Ectodermal cell (in vitro differentiated cells): ENCODE measurements at regions not wholly inside any gene's neighbourhood (a gene's known extent, or its start where the extent isn't known, plus 50 kb on each side); places are given as distances from the start of the nearest gene placed in this dataset.
"Not testable (repeated sequence)": the region's sequence is repeated elsewhere in the genome, so short reads cannot be mapped to it uniquely, and the experiment has no call there.

Experiments used
- H3K27ac ChIP-seq: 2 replicates; pipeline ENCODE4 v1.7.0; 2013; ENCODE audit warnings: mild to moderate bottlenecking, low read depth, low read length; ENCODE audit not compliant: insufficient read depth, poor library complexity, severe bottlenecking
- H3K27me3 ChIP-seq: 2 replicates; pipeline ENCODE4 v1.7.0; 2013; ENCODE audit warnings: mild to moderate bottlenecking, low read length; ENCODE audit not compliant: insufficient read depth, control insufficient read depth, poor library complexity, severe bottlenecking
- H3K36me3 ChIP-seq: one replicate; pipeline ENCODE4 v1.7.0; 2013; ENCODE audit warnings: low read length; ENCODE audit not compliant: control insufficient read depth, insufficient read depth
- H3K4me1 ChIP-seq: one replicate; pipeline ENCODE4 v1.7.0; 2013; ENCODE audit warnings: low read length; ENCODE audit not compliant: control insufficient read depth, insufficient read depth
- H3K4me3 ChIP-seq: 2 replicates; pipeline ENCODE4 v1.7.0; 2013; ENCODE audit warnings: low read depth, low read length, control low read depth; ENCODE audit not compliant: insufficient read depth
- H3K9me3 ChIP-seq: 2 replicates; pipeline ENCODE4 v1.7.0; 2013; ENCODE audit warnings: mild to moderate bottlenecking, low read length, moderate library complexity; ENCODE audit not compliant: control insufficient read depth
- WGBS, 2 experiments: methylation state at CpG; one replicate each; pipeline ENCODE4 v1.1.7; 2013; ENCODE audit warnings: missing lambda C conversion rate in 2 of 2; 5-methylcytosine and 5-hydroxymethylcytosine counted together

DNA sequence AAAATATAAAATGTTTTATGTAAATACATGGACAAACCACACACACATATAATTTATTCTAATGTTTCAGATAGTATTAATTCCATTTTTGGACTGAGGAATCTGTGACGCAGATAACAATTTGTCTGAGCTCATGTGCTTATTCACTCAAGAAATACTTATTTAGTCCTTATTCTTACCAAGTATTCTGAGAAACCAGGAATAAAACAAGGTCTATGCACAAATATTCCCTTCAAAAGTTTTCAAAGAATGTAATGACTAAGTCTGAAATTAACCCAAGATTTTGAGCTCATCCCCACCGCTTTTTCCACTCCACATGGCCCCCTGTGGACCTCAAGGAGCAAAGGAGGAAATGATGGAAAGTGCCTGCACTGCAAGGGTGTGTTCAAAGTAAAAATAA, 1022.3 kb downstream of the EFNA5 start:
- WGBS, 2 experiments = 88 to 94% methylated on average over 2 of the region's 2 CpGs
- H3K27ac ChIP-seq = no peak overlapping the region
- no peaks in the 10 kb centered on the region for H3K27me3 ChIP-seq
- H3K36me3 ChIP-seq = no peaks in the 10 kb centered on the region
- H3K4me3 ChIP-seq = no peak overlapping the region
- H3K9me3 ChIP-seq = no peaks in the 10 kb centered on the region
- H3K4me1 ChIP-seq = no peaks in the 10 kb centered on the region

DNA sequence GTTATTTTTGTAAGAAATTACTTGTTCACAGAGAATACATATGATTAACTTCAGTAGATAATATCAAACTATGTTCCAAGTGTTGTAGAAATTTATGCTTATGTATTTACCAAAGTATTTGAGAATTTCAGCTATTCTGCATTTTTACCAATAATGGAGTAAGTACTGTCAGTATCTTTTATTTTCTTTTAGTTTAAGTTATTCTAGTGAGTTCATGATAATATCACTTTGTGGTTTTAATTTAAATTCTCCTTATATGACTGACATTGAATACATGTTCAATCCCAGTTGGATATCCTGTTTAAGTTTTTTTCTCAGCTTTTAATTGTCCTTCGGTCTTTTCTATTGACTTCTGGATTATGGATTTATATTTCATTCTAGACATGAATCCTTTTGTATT, 1024.6 kb downstream of the EFNA5 start:
- WGBS, 2 experiments = 100% methylated on average over 1 of the region's 1 CpG; no CpG with 5 or more reads in 1 of the 2 experiments
- Histone ChIP-seq H3K4me1 (no peaks in the 10 kb centered on the region), H3K36me3 (no peaks in the 10 kb centered on the region), H3K4me3 (no peak overlapping the region), H3K27me3 (no peaks in the 10 kb centered on the region), H3K9me3 (no peaks in the 10 kb centered on the region), H3K27ac (no peak overlapping the region)

DNA sequence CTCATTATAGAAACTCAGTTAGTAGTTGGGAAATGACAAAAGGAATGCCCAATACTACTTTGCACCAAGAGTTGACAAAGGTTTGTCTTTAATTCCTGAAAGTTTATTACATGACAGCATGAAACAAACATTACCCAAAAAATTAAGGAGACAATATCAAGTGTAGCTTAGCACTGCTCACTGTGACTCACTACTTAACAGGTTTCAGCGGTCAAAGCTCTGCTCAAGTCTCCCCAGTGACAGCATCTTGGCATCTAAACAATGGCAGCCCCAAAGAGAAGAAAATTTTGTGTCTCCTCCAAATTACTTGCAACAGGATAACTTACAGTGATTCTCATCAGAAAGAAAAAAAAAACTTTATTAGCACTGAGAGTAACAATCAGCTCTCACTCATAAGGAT, 1030.2 kb downstream of the EFNA5 start:
- Histone ChIP-seq H3K4me1 (no peaks in the 10 kb centered on the region), H3K4me3 (no peak overlapping the region), H3K27me3 (no peaks in the 10 kb centered on the region), H3K9me3 (no peaks in the 10 kb centered on the region), H3K36me3 (no peaks in the 10 kb centered on the region), H3K27ac (no peak overlapping the region)
- WGBS, 2 experiments = 91 to 97% methylated on average over 1 of the region's 1 CpG

DNA sequence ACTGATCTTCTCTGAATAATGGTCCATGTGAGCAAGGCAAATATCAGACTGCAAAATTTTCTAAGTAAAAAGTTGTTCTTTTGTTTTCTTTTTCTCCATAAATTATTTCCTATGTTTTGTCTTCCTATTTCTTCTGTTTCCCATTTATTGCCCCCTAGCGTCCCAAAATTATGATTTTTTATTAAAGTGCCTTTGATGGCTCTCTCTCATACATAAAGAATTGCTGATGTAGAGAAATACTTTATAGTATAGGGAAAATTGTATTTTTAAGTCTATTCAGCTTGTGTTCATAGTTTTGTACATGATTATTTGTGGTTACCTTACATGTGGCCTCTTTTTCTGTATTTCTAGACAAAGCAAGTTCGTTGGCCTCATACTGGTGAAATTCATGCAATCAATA, 1031.2 kb downstream of the EFNA5 start:
- no peaks in the 10 kb centered on the region for H3K36me3 ChIP-seq
- no peaks in the 10 kb centered on the region for H3K4me1 ChIP-seq
- no peaks in the 10 kb centered on the region for H3K27me3 ChIP-seq
- H3K27ac ChIP-seq = no peak overlapping the region
- WGBS, 2 experiments = 88 to 98% methylated on average over 1 to 2 of the region's 2 CpGs
- no peak overlapping the region for H3K4me3 ChIP-seq
- H3K9me3 ChIP-seq = no peaks in the 10 kb centered on the region

DNA sequence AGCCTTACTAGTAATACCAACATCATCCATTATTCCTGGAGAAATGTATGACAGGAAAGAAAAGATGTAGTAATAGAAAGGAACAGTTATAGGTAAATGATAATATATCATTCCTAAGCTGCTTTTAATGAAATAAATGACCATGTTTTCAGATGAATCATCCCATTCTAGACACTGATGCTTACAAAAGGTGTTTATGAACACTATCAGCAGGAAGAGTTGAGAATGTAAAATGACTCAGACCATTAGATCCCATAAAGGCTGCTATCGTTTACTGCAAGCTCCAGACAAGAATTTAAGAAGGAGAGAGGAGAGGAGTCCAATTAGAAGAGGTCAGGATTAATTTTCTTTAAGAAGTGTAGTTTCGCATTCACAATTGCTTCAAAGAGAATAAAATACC, 1033.5 kb downstream of the EFNA5 start:
- Histone ChIP-seq H3K36me3 (no peaks in the 10 kb centered on the region), H3K9me3 (no peaks in the 10 kb centered on the region), H3K27me3 (no peaks in the 10 kb centered on the region), H3K27ac (no peak overlapping the region), H3K4me3 (no peak overlapping the region), H3K4me1 (no peaks in the 10 kb centered on the region)
- WGBS, 2 experiments = 95 to 100% methylated on average over 1 of the region's 2 CpGs

DNA sequence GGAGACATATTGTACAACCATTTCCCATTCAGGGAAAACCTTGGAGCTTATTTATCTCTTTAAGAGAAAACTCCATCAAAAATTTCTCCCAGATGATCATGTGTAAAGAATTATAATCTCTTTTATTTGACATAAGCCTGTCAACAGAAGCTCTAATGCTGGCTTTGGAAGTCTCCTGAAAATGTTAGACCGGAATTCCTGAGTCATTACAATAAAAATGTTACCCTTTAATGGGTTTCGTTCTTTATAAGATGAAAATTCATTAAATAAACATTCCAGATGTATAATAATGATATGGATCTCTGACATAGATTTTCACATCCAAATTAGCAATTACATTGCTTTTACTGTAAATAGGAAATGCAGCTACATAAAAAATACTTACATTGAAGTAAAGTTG, 1036.4 kb downstream of the EFNA5 start:
- H3K4me1 ChIP-seq = no peaks in the 10 kb centered on the region
- H3K36me3 ChIP-seq = no peaks in the 10 kb centered on the region
- WGBS, 2 experiments = 90% methylated on average over 2 of the region's 2 CpGs; no CpG with 5 or more reads in 1 of the 2 experiments
- H3K27me3 ChIP-seq = no peaks in the 10 kb centered on the region
- H3K4me3 ChIP-seq = no peak overlapping the region
- no peaks in the 10 kb centered on the region for H3K9me3 ChIP-seq
- no peak overlapping the region for H3K27ac ChIP-seq

DNA sequence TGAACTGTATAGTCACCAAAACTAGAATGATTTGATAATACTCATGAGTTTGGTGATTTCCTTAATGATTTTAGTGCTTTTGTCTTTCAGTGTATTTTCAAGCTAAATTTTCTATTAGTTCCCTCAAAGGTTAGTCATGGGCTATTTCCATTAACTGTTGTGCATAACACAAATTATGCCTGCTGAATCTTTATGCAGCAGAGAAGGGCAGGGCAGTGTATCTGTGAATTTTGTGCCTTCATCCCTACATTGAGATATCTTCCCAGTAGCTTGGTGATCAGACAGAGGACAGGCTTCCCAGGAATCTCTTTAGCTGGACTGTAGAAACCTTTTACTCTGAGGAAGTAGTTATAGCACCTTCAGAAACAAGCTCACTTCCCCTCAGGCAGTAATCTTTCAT, 1036.9 kb downstream of the EFNA5 start:
- Histone ChIP-seq H3K9me3 (peaks cover under 1% of the 10 kb centered on the region), H3K27me3 (no peaks in the 10 kb centered on the region), H3K4me1 (no peaks in the 10 kb centered on the region), H3K36me3 (no peaks in the 10 kb centered on the region), H3K27ac (no peak overlapping the region), H3K4me3 (no peak overlapping the region)

DNA sequence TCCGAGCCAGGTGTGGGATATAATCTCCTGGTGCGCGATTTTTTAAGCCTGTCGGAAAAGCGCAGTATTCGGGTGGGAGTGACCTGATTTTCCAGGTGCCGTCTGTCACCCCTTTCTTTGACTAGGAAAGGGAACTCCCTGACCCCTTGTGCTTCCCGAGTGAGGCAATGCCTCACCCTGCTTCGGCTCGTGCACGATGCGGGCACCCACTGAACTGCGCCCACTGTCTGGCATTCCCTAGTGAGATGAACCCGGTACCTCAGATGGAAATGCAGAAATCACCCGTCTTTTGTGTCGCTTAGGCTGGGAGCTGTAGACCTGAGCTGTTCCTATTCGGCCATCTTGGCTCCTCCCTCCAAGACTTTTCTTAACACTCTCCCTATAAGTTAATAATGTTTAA, 1042.3 kb downstream of the EFNA5 start:
- H3K4me1 ChIP-seq, H3K9me3 ChIP-seq, H3K36me3 ChIP-seq, H3K4me3 ChIP-seq, H3K27ac ChIP-seq, H3K27me3 ChIP-seq: not testable (repeated sequence)
- WGBS, 2 experiments = 94% methylated on average over 17 of the region's 17 CpGs

DNA sequence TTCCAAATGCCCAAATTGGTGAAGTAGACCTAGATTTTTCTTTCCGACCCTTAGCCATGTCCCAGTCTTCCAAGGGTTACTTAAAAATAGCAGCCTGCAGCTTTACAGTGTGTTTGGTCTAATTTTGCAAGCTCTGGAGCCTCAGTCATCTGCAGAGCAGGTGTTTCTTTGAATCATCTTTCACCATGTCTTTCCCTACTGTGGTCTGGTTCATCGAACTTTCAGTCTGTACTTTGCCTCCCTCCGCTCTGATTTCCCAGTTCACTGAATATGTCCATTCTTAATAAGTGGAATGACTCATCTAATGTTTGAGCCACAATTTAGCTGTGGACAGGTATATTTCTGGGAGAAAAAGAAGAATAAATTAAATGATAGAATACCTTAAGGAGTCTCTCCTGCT, 1060.7 kb downstream of the EFNA5 start:
- no peaks in the 10 kb centered on the region for H3K36me3 ChIP-seq
- WGBS, 2 experiments = 91 to 95% methylated on average over 3 of the region's 3 CpGs
- H3K9me3 ChIP-seq = no peaks in the 10 kb centered on the region
- H3K27ac ChIP-seq = no peak overlapping the region
- no peaks in the 10 kb centered on the region for H3K27me3 ChIP-seq
- H3K4me3 ChIP-seq = no peak overlapping the region
- no peaks in the 10 kb centered on the region for H3K4me1 ChIP-seq

DNA sequence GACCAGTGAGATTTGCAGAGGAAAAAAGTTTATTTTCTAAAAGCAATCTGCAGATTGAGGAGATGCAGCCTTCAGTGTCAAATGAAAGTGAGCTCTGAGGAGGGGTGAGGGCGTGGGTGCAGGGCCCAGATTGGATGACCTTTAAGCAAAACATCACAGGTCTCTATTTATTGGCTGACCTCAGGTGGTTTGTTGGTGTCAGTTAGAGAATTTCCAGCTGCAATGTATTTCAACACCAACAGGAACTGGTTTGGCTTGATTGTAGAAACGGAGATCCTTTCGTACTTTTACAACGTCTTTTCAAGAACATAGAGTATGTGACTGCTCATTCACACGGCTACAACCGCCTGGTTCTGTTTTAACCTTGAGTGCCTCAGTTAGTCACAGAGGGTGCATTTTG, 1069.1 kb downstream of the EFNA5 start:
- no peak overlapping the region for H3K4me3 ChIP-seq
- 91 to 93% methylated on average over 6 of the region's 6 CpGs for WGBS, 2 experiments
- H3K4me1 ChIP-seq = no peaks in the 10 kb centered on the region
- no peaks in the 10 kb centered on the region for H3K36me3 ChIP-seq
- H3K27ac ChIP-seq = no peak overlapping the region
- H3K9me3 ChIP-seq = no peaks in the 10 kb centered on the region
- no peaks in the 10 kb centered on the region for H3K27me3 ChIP-seq

DNA sequence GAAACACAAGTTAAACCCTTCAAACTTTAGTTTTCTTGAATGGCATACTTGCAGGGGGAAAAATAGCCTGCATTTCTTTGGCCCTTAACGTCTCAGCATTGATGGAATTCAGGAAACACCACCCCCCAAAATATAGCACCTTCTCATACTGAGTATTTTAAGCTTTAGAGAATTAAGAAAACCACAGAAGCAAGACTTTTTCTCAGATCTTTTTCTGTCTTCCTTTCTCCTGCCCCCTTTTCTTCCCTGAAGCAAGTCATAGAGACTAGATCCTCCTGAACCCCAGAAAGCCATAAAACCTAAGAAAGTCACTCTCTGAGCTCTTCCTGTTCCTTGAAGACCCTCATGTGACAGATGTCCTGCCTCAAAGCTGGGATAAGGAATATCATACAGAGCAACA, 1069.9 kb downstream of the EFNA5 start:
- Histone ChIP-seq H3K27ac (no peak overlapping the region), H3K4me3 (no peak overlapping the region), H3K9me3 (no peaks in the 10 kb centered on the region), H3K4me1 (no peaks in the 10 kb centered on the region), H3K36me3 (no peaks in the 10 kb centered on the region), H3K27me3 (no peaks in the 10 kb centered on the region)
- 79% methylated on average over 1 of the region's 1 CpG; no CpG with 5 or more reads in 1 of the 2 experiments for WGBS, 2 experiments
